ENCODE measurements at regions not wholly inside any gene's neighbourhood (a gene's known extent, or its start where the extent isn't known, plus 50 kb on each side); places are given as distances from the start of the nearest gene placed in this dataset.
A peak's percentile ranks its signal among the peaks of the same experiment; 100 is the strongest.

DNA sequence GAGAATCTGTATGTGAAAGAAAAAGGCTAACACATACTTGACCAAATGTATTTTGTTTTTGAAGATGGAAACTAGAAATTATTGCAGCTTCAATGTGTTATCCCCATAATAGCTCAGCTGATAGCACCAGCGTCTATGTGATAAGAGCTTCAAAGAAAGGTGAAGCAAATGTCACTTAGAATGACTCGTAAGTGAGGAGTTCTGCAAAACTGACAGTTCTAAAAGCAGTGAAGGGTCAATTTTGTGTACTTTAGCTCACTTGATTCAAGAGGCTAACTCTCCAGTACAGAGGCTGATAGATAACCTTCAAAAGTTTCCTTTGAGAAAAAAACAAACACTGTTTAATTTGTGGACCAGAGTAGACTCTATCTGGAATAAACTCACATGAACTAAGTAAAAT, 87.2 kb upstream of the CARD18 start:
- DNase-seq (ENCODE audit: low read depth) (no peak), FAIRE-seq (no peak)
- no peaks in the 10 kb centered on the region for H3K27me3 ChIP-seq (ENCODE audit: control insufficient read depth, insufficient read depth, low read length)

DNA sequence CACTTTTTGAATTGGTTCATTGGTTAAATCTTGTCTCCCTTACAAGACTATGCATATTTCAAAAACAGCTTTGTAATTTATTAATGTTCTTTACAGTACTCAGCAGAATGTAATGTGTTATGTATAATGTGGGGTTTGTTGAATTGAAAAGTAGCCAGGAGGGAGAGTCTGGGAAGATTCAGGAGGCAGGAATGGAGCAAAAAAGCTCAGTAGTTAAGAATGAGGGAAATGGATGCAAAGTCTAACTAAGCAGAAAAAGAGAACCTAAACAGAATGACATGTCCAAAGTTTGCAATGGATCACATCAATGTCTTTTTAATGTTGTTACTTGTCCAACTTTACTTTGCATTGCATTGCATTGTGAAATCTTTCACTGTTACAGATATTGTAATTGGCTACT, 86.5 kb upstream of the CARD18 start:
- FAIRE-seq (no peak), DNase-seq (ENCODE audit: low read depth) (no peak)
- Histone ChIP-seq H3K36me3 (ENCODE audit: control insufficient read depth, insufficient read depth, low read length) (no peaks in the 10 kb centered on the region), H3K4me3 (ENCODE audit: low read depth, low read length) (no peak overlapping the region), H3K27me3 (ENCODE audit: control insufficient read depth, insufficient read depth, low read length) (no peaks in the 10 kb centered on the region)
- TF ChIP-seq CTCF (IDR thresholded peaks at IDR 0.05; ENCODE audit: insufficient read depth, low read length, severe bottlenecking): no peak

More for the DNA sequence above, 87.2 kb upstream of the CARD18 start:
- Histone ChIP-seq H3K36me3 (ENCODE audit: control insufficient read depth, insufficient read depth, low read length) (no peaks in the 10 kb centered on the region), H3K4me3 (ENCODE audit: low read depth, low read length) (no peak overlapping the region)
- no peak for TF ChIP-seq CTCF (IDR thresholded peaks at IDR 0.05; ENCODE audit: insufficient read depth, low read length, severe bottlenecking)

DNA sequence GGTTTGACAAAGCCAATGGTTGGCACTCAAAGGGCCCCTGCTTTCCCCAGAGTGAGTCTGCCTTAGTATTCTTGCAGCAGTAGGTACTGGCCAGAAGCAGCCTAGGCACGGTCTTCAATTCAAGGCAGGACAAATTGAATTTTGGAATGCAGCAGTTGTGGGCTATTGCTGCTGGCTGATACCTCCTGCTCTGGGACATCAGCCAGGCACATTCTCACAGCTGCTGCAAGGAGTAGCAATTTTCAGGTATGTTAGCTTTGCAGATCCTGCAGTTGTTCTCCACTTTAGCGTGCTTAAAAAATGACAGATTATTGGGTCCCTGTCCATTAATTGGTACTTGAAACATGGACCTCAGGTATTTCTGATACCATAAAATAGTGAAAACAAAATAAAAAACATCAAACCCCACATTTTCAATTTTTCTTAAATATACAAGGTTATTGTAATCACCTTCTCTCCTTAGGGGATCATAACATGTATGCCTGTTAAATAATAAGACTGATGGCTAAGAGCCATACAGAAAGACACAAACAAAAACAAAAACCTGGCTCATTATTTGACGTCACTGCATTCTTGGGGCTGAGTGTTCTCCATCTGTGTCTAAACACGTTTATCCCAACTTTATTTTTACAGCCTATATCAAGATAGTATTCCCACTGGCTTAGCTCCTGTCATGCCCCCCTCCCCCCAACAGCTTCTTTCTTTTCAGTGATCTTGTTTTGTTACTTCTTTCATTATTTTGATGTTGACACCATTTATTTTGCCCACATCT, 85.1 kb upstream of the CARD18 start:
- peak; percentile 74 for DNase-seq (ENCODE audit: low read depth)
- no peak for FAIRE-seq
- Histone ChIP-seq H3K27me3 (ENCODE audit: control insufficient read depth, insufficient read depth, low read length) (no peaks in the 10 kb centered on the region), H3K4me3 (ENCODE audit: low read depth, low read length) (no peak overlapping the region), H3K36me3 (ENCODE audit: control insufficient read depth, insufficient read depth, low read length) (no peaks in the 10 kb centered on the region)
- no peak for TF ChIP-seq CTCF (IDR thresholded peaks at IDR 0.05; ENCODE audit: insufficient read depth, low read length, severe bottlenecking)

DNA sequence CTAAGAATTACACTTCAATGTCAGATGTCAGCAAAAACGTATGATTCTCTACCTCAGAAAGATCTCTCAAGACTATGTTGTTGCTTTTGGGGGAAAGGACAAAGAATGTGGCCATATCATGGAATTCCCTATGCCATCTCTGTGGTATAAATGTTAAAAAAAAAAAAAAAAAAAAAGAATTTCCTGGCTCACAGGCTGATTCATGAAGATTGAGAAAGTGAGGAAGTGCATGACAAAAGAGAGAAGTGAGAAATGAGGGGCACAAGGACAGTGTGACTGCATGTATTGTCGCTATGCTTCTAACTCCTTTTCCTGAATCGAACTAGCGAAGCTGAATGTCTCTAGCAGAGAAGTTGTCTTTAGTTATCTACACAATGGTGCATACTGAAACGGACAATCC, 80.6 kb upstream of the CARD18 start:
- no peak for TF ChIP-seq CTCF (IDR thresholded peaks at IDR 0.05; ENCODE audit: insufficient read depth, low read length, severe bottlenecking)
- DNase-seq (ENCODE audit: low read depth): peak; percentile 14
- peaks cover 1% of the 10 kb centered on the region for H3K27me3 ChIP-seq (ENCODE audit: control insufficient read depth, insufficient read depth, low read length)
- no peaks in the 10 kb centered on the region for H3K36me3 ChIP-seq (ENCODE audit: control insufficient read depth, insufficient read depth, low read length)
- FAIRE-seq: no peak
- no peak overlapping the region for H3K4me3 ChIP-seq (ENCODE audit: low read depth, low read length)

DNA sequence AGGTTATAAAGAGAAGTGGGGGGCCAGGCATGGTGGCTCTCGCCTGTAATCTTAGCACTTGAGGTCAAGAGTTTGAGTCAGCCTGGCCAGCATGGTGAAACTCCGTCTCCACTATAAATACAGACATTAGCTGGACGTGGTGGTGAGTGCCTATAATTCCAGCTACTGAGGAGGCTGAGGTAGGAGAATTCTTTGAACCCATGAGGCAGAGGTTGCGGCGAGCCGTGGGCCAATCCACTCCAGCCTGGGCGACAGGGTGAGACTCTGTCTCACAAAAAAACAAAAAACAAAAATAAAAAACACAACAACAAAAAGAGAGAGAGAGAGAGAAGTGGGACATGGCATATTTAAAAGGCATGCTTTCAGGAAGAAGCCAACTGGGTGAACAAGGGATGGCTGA, 80.1 kb upstream of the CARD18 start:
- no peaks in the 10 kb centered on the region for H3K36me3 ChIP-seq (ENCODE audit: control insufficient read depth, insufficient read depth, low read length)
- FAIRE-seq: no peak
- no peak for DNase-seq (ENCODE audit: low read depth)
- peaks cover 1% of the 10 kb centered on the region for H3K27me3 ChIP-seq (ENCODE audit: control insufficient read depth, insufficient read depth, low read length)
- no peak overlapping the region for H3K4me3 ChIP-seq (ENCODE audit: low read depth, low read length)
- TF ChIP-seq CTCF (IDR thresholded peaks at IDR 0.05; ENCODE audit: insufficient read depth, low read length, severe bottlenecking): no peak

- no peak for TF ChIP-seq CTCF (IDR thresholded peaks at IDR 0.05; ENCODE audit: insufficient read depth, low read length, severe bottlenecking)
- Histone ChIP-seq H3K36me3 (ENCODE audit: control insufficient read depth, insufficient read depth, low read length) (no peaks in the 10 kb centered on the region), H3K4me3 (ENCODE audit: low read depth, low read length) (no peak overlapping the region), H3K27me3 (ENCODE audit: control insufficient read depth, insufficient read depth, low read length) (peaks cover 1% of the 10 kb centered on the region)
- no peak for DNase-seq (ENCODE audit: low read depth)
- FAIRE-seq: no peak
Measured at GRCh38 chr11:105219269-105219668, 79.7 kb upstream of the CARD18 start.
